RWPE2 (cell line): ENCODE measurements at regions not wholly inside any gene's neighbourhood (a gene's known extent, or its start where the extent isn't known, plus 50 kb on each side); places are given as distances from the start of the nearest gene placed in this dataset.

Source experiments
- ATAC-seq: fragments of 200-7000 bp; cut with Tn5 transposase; 3 replicates; pipeline ENCODE4 v1.9.1; 2021; ENCODE audit warnings: low read depth
- DNase-seq: peaks from one replicate; pipeline ENCODE4 v3.0.0-alpha.2; 2020; ENCODE audit warnings: low spot score
- H3K27ac ChIP-seq: fragments of 450-650 bp; 2 replicates; pipeline ENCODE4 v1.5.1; 2017; ENCODE audit warnings: mild to moderate bottlenecking; ENCODE audit not compliant: poor library complexity, severe bottlenecking
- H3K27me3 ChIP-seq: fragments of 250-450 bp; sonication (Bioruptor Pico); 2 replicates; pipeline ENCODE4 v1.5.1; 2021; ENCODE audit warnings: mild to moderate bottlenecking, moderate library complexity; ENCODE audit not compliant: insufficient read depth, poor library complexity, severe bottlenecking
- H3K36me3 ChIP-seq: fragments of 250-450 bp; sonication (Bioruptor Pico); 2 replicates; pipeline ENCODE4 v1.5.1; 2020; ENCODE audit warnings: low read depth, mild to moderate bottlenecking, moderate library complexity
- H3K4me1 ChIP-seq: fragments of 250-450 bp; sonication (Bioruptor Pico); 2 replicates; pipeline ENCODE4 v1.5.1; 2021; ENCODE audit warnings: mild to moderate bottlenecking, moderate library complexity; ENCODE audit not compliant: insufficient read depth, poor library complexity, severe bottlenecking
- H3K4me3 ChIP-seq: fragments of 250-450 bp; sonication (Bioruptor Pico); 2 replicates; pipeline ENCODE4 v1.5.1; 2021; ENCODE audit warnings: mild to moderate bottlenecking, moderate library complexity; ENCODE audit not compliant: severe bottlenecking
- H3K9me3 ChIP-seq: fragments of 250-450 bp; sonication (Bioruptor Pico); 2 replicates; pipeline ENCODE4 v1.5.1; 2021; ENCODE audit warnings: mild to moderate bottlenecking, moderate library complexity; ENCODE audit not compliant: severe bottlenecking
- CTCF ChIP-seq: fragments of 450-650 bp; IDR thresholded peaks from one replicate; pipeline ENCODE4 v1.5.1; 2017; ENCODE audit warnings: mild to moderate bottlenecking, moderate library complexity; ENCODE audit not compliant: poor library complexity, severe bottlenecking

- DNase-seq = no peak
- TF ChIP-seq CTCF = no peak
- Histone ChIP-seq H3K36me3 (no peaks in the 10 kb centered on the region), H3K27ac (no peak overlapping the region), H3K4me3 (no peak overlapping the region), H3K9me3 (peaks cover 2% of the 10 kb centered on the region), H3K4me1 (no peaks in the 10 kb centered on the region), H3K27me3 (no peaks in the 10 kb centered on the region)
- ATAC-seq = no peak
Measured at GRCh38 chr3:143183665-143183964, 64.0 kb downstream of the CHST2 start.

- H3K4me1 ChIP-seq = no peaks in the 10 kb centered on the region
- ATAC-seq (no peak), DNase-seq (no peak)
- TF ChIP-seq CTCF = no peak
- H3K36me3 ChIP-seq = no peaks in the 10 kb centered on the region
- no peak overlapping the region for H3K27ac ChIP-seq
- no peaks in the 10 kb centered on the region for H3K27me3 ChIP-seq
- peaks cover 2% of the 10 kb centered on the region for H3K9me3 ChIP-seq
- no peak overlapping the region for H3K4me3 ChIP-seq
Measured at GRCh38 chr3:143184099-143184498, 64.5 kb downstream of the CHST2 start.

- no peak overlapping the region for H3K27ac ChIP-seq
- no peak overlapping the region for H3K4me3 ChIP-seq
- no peak for ATAC-seq
- no peaks in the 10 kb centered on the region for H3K36me3 ChIP-seq
- peaks cover under 1% of the 10 kb centered on the region for H3K9me3 ChIP-seq
- no peak for DNase-seq
- no peaks in the 10 kb centered on the region for H3K4me1 ChIP-seq
- H3K27me3 ChIP-seq = no peaks in the 10 kb centered on the region
- no peak for TF ChIP-seq CTCF
Measured at GRCh38 chr3:143185401-143185800, 65.8 kb downstream of the CHST2 start.

GRCh38 chr3:143187111-143187510, 67.5 kb downstream of the CHST2 start:
- Histone ChIP-seq H3K4me1 (no peaks in the 10 kb centered on the region), H3K27me3 (no peaks in the 10 kb centered on the region), H3K27ac (no peak overlapping the region), H3K9me3 (no peaks in the 10 kb centered on the region), H3K36me3 (no peaks in the 10 kb centered on the region), H3K4me3 (no peak overlapping the region)
- no peak for TF ChIP-seq CTCF
- DNase-seq (no peak), ATAC-seq (no peak)

GRCh38 chr3:143188881-143189280, 69.3 kb downstream of the CHST2 start:
- ATAC-seq (no peak), DNase-seq (no peak)
- H3K4me3 ChIP-seq = no peak overlapping the region
- TF ChIP-seq CTCF = no peak
- no peaks in the 10 kb centered on the region for H3K4me1 ChIP-seq
- no peaks in the 10 kb centered on the region for H3K27me3 ChIP-seq
- no peaks in the 10 kb centered on the region for H3K36me3 ChIP-seq
- H3K9me3 ChIP-seq = no peaks in the 10 kb centered on the region
- no peak overlapping the region for H3K27ac ChIP-seq
